ENCODE measurements at regions not wholly inside any gene's neighbourhood (a gene's known extent, or its start where the extent isn't known, plus 50 kb on each side); places are given as distances from the start of the nearest gene placed in this dataset.
"Not testable (repeated sequence)": the region's sequence is repeated elsewhere in the genome, so short reads cannot be mapped to it uniquely, and the experiment has no call there.

DNA sequence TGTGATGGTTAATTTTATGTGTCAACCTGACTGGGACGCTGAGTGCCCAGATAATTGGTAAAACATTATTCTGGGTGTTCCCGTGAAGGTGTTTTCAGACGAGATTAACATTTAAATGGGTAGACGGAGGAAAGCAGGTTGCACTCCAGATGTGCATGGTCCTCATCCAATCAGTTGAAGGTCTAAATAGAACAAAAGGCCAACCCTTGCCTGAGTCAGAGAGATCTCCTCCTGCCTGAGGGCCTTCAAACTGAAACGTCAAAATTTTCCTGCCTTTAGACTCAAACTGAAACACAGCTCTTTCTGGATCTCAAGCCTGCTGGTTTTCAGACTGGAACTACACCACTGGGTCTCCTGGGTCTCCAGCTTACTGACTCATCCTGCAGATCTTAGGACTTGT lies 73.5 kb downstream of the NPIPA8 start:
- TF ChIP-seq, protein P1, sequence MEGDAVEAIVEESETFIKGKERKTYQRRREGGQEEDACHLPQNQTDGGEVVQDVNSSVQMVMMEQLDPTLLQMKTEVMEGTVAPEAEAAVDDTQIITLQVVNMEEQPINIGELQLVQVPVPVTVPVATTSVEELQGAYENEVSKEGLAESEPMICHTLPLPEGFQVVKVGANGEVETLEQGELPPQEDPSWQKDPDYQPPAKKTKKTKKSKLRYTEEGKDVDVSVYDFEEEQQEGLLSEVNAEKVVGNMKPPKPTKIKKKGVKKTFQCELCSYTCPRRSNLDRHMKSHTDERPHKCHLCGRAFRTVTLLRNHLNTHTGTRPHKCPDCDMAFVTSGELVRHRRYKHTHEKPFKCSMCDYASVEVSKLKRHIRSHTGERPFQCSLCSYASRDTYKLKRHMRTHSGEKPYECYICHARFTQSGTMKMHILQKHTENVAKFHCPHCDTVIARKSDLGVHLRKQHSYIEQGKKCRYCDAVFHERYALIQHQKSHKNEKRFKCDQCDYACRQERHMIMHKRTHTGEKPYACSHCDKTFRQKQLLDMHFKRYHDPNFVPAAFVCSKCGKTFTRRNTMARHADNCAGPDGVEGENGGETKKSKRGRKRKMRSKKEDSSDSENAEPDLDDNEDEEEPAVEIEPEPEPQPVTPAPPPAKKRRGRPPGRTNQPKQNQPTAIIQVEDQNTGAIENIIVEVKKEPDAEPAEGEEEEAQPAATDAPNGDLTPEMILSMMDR (conservative IDR thresholded peaks at IDR 0.05; ENCODE audit: low read length) = not testable (repeated sequence)
- not testable (repeated sequence) for TF ChIP-seq EZH2phosphoT487 (IDR thresholded peaks at IDR 0.05; ENCODE audit: borderline replicate concordance, low read depth, low read length)
